ENCODE measurements at regions not wholly inside any gene's neighbourhood (a gene's known extent, or its start where the extent isn't known, plus 50 kb on each side); places are given as distances from the start of the nearest gene placed in this dataset.
"Not testable (repeated sequence)": the region's sequence is repeated elsewhere in the genome, so short reads cannot be mapped to it uniquely, and the experiment has no call there.

- DNase-seq, result no peak
These were observed 615.0 kb upstream of the RGMB start for GRCh38 chr5:98158440-98158839.

- DNase-seq, result peak; percentile 39
These were observed 609.5 kb upstream of the RGMB start for GRCh38 chr5:98163796-98164493.

GRCh38 chr5:98168871-98169270, 604.6 kb upstream of the RGMB start:
- no peak for DNase-seq

GRCh38 chr5:98170994-98171393, 602.5 kb upstream of the RGMB start:
- DNase-seq, result no peak

DNA sequence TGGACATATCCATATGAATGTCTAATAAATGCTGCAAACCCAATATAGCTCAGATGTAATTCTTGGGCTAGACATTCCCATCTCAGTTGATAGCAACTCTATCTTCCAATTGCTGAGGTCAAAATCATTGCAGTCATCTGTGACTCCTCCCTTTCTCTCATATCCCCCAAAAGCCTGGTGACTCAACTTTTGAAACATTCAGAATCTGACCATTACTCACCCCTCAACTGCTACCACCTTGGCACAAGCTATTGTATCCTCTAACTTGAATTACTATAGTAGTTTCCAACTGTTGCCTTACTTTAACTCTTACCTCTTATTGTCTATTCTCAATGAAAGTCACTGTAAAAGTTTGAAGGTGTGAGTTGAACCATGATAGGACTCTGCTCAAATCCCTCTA, 600.1 kb upstream of the RGMB start:
- no peak for DNase-seq

DNA sequence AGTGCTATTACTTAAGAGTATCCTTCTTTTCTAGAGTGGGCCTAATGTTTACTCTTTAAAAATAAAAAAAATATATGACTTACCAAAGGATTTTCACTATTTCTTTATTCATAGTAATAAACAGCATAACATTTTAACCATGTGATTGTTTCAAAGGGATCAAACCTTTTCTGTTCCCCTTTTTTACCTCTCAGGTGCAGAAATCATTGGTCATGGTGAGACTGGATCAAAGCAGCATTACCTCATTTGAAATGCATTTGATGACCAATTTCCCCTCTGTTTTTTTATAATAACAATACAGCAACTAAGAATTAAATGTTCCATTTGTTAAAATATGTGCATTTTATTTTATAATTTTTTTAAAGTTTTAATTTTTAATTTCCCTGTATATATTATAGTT, 598.0 kb upstream of the RGMB start:
- no peak for DNase-seq

GRCh38 chr5:98179791-98180755, 593.4 kb upstream of the RGMB start:
- DNase-seq, result no peak

DNA sequence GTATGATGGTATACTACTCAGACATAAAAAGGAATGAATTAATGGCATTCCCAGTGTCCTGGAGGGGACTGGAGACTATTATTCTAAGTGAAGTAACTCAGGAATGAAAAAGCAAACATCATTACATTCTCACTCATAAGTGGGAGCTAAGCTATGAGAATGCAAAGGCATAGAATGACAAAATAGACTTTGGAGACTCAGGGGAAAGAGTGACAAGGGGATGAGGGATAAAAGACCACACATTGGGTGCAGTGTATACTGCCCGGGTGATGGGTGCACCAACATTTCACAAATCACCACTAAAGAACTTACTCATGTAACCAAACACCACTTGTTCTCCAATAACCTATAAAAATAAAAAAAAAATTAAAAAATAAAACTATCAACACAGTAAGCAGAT, 587.3 kb upstream of the RGMB start:
- no peak for DNase-seq

DNA sequence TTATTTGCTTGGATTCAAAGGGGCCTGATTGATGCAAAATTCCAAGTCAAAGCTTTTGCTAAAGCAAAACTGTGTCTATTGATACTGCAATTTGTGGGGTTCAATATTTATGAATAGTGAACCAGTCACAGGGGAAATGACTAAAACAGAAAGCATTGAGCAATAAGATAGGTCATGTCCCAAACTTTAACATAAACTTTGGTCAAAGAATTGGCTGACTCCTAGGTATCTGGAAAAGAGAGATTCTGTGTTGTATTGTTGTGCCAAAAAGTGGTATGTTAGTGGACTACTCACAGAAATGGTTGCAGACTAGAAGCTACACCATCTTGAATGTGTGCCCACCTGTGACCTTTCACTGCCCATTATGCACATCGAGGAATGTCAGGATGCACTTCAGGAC, 585.5 kb upstream of the RGMB start:
- no peak for DNase-seq

GRCh38 chr5:98190344-98190743, 583.1 kb upstream of the RGMB start:
- DNase-seq, result not testable (repeated sequence)

DNA sequence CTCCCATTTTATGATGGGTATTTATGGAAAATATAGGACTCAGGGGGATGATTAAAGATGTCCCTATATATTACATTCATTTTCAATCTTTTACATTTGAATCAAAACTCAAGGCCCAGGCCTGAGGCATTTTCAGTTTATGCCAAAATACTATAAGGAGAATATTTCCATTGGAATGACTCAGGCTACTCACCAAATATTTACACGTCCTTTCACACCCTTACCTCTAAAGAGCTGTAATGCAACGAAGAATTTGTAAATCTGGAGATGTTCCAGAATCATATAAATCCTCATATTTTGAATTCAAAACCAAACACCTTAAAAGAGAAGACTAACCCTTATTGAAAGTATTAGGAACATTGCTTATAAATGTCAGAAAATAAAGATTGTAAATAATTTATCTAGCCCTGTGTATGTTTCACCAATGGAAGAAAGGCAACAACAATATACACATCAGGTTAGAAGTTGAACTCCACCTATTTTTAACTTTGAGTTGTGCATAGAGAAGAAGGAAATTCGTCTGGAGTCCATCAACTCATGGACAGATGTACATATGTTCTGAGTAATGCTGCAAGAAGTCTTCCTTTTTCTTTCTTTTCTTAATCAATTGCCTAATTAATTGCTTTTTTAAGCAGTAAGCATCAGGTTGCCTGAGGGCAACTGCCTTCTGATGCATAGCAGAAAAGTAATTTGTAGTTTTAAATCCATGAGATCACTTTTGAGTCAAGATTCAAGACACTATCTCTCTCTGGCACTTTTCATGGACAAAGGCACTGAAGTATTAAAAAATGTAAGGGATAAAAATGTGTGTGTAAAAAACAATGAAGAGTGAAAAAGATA, 579.3 kb upstream of the RGMB start:
- no peak for DNase-seq

DNA sequence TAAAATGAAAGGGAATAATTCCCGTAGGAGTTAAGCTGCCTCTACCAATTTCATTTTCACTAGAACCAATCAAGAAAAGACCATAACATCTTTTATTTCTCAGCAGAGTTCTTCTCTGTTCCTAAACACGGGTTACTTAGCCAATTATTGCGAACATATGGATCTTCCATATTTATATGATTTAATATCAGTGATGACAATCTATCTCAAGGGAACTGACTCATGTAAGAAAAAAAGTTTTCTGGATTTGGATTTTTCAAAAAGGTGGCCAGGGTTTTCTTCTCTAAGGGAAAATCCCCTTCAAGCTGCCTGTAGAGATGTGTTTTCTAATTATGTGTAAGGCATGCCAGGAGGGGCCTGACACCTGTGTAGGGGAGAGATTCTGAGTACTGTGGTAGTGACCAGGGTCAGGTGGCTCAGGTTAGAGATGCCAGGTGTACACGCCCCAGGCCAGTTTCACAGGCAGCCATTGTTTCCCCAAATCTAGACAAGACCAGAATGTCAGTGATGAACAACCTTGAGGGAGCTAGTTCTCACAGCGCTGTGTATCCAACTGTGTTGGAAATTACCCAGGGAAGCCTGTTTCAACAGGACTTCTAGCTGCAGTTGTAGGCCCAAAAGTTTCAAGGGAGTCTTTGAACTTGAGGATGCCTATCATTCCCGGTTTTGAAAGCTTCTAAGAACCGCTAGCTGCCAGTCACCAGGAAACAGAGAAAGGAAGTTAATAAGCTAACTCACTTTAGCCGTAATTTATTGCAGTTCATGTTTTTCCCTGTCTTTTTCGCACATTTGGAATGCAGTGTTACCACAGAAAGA, 572.5 kb upstream of the RGMB start:
- no peak for DNase-seq

- no peak for DNase-seq
These were observed 568.7 kb upstream of the RGMB start for GRCh38 chr5:98204798-98205197.

DNA sequence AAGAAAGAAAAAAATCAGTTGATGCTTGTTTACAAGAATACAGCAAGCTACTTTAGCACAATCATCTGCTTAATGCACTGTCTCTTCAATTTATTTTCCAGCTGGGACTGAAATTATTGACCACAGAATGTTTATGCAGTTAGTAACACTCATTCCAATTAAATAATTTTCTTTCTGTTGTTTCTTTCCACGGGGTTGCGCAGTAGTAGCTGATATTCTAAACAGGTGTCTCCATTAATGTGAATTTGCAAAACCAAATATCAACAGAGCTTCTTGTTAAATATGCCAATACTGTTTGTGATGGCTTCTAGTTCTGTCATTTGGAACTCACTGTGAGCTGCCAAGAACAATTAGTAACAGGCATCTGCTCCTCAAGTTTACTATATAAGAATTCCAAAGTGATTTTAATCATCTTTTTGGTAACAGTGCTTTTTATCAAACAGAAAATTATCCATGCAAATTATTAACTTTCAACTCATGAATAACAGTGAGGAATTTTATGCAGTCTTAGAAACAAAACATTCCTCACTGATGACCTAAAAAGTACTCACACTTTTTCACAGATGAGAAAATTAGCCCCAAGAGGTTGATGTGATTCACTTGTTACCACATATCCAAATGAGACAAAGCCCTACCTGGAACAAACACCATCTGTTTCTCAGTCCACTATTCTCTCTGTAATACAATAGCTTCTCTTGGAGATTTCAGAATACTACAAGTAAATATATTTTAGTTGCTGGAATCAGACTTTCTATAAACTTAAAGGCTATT, 567.6 kb upstream of the RGMB start:
- DNase-seq, result peak; percentile 68

- peak; percentile 21 for DNase-seq
These were observed 566.9 kb upstream of the RGMB start for GRCh38 chr5:98206566-98206965.

DNA sequence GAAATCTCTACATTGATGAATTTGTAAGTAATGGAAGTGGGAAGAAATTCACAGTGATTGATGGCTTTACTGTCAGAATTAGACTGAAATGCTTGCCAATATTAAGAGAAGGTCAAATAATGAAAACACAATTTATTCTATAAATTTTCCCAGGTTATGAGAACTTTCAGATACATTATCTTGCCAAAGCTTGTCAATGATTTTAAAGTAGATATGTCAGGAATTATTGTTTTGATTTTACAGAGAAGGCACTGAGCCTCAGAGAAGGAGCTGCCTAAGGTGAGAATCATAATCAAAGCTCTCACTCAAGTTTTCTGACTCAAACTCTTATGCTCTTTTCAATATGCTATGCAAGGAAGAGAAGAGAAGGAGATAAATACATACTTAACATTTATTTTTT, 564.0 kb upstream of the RGMB start:
- no peak for DNase-seq

DNA sequence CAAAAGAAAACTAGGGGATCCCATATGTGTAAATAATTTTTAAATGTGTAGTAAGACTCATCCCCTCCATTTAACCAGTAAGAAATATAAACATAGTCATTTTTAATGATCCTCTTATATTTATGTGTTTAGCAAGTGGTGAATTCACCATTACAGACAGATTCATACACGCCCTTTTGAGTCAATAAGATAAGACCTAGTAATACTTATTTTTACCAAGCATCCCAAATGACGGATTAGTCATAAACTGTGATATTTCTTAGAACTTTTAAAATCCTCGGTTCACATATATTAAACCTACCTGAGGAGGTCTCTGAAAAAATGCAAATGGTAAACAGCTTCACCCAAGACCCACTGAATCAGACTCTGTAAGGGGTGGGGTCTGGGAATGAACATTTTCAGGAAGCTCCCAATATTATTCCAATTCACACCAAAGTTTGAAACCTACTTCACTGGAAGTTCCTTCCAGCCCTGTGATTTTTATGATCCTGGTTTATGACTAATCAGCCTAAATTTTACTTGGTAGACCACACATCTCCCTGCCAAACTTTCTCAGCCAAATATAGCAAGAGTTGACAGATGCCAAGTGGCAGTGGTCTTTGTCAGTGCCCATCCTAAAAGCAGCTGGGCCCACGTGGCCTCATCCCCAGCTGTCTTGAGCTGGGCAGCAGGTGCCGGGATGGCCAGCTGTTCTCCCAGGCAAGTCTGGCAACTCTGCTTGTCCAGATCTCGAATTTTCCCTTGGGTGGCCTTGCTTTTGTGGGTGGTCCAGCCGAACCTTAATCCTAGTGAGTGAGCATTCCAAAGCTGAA, 559.0 kb upstream of the RGMB start:
- DNase-seq, result no peak

GRCh38 chr5:98217138-98217537, 556.3 kb upstream of the RGMB start:
- DNase-seq, result no peak

DNA sequence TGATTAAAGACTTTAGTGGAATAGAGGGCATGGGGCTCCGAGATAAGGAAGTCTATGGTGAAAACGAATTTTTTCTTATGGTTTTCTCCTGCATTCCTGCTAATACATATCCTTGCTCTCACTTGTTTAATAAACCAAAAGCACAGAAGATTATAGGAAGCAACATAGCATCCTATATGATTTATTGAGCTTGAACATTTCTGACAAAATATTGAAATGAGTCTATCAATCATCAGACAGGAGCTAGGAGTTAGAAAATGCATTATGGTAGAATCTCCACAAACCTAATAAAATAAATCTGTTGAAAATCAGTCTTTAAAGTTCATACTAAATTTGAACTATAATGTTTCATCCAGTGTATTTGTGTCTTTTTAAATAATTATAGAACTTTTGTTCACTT, 554.6 kb upstream of the RGMB start:
- DNase-seq, result no peak

DNA sequence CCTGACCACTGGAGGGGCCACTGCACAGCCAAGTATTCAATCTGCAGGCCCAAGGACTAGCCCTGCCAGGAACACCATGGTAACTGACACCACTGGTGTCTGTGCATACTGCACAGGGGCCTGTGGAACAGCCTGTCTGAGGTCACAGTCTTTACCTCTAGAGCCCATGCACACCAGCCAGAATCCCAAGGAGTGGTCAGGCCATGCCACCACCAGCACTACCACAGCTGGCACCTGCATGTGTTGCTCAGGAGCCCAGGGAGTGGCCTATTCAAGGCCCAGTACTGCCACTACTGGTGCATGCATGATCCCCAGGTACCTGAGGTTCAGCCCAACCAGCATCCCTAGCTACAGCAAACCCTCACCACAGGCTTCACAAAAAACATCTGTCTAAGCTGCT, 546.0 kb upstream of the RGMB start:
- DNase-seq, result no peak

- no peak for DNase-seq
These were observed 542.4 kb upstream of the RGMB start for GRCh38 chr5:98231089-98231488.

Data from NCI-H2171 treated with DMSO at 0.1 percent for 48 hours (cell line).